ENCODE measurements at regions not wholly inside any gene's neighbourhood (a gene's known extent, or its start where the extent isn't known, plus 50 kb on each side); places are given as distances from the start of the nearest gene placed in this dataset.

DNA sequence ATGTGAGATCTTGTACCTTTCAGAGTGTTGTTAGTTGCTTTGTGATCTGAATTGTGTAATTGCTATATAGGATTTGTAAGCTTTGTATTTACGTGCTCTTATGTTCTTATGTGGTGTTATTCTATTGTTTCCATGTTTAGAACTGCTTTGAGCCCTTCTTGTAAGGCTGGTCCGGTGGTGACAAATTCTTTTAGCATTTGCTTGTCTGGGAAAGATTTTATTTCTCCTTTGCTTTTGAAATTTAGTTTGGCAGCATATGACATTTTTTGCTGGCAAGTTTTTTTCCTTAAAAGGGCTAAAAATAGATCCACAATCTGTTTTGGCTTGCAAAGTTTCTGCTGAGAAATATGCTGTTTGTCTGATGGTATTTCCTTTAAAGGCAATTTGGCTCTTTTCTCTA is 1089.2 kb upstream of the PCDH9 start:
- no peak for ATAC-seq
- TF ChIP-seq TOX (CRISPR knock-in tag; IDR thresholded peaks at IDR 0.05; ENCODE audit: borderline replicate concordance) (no peak), ARNTL (CRISPR knock-in tag; IDR thresholded peaks at IDR 0.05; ENCODE audit: borderline replicate concordance, low read depth) (no peak), ZNF8 (CRISPR knock-in tag; IDR thresholded peaks at IDR 0.05) (no peak), ZFP30 (CRISPR knock-in tag; IDR thresholded peaks at IDR 0.05) (no peak), ZNF70 (CRISPR knock-in tag; IDR thresholded peaks at IDR 0.05) (no peak), SNAI2 (CRISPR knock-in tag; IDR thresholded peaks at IDR 0.05) (no peak)

DNA sequence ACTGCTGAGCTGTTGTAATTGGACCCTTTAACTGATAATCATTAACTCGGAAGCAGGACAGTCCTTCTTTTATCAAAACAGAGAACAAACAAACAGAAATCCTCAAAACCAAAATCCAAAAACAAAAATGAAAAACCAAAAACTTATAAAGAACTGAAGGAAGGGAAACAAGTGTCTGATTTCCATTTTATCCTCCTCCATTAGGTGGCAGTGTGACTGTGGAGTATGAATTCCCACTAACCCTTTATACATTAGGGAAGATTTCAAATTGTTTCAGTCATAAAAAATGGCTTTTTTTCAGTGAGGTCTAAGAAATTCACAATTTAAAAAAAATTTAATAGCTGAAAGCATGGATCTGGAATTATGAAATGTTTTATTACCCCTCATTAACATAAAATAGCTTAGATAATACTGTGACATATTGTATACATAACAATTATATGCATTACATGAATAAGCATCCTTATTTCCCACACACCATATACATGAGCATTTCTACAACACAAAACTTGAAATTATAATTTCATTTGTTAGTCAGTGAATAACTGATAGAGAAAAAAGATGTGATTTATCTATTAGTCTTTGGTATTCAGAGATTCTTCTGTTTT is 1074.3 kb upstream of the PCDH9 start:
- TF ChIP-seq, protein P1, sequence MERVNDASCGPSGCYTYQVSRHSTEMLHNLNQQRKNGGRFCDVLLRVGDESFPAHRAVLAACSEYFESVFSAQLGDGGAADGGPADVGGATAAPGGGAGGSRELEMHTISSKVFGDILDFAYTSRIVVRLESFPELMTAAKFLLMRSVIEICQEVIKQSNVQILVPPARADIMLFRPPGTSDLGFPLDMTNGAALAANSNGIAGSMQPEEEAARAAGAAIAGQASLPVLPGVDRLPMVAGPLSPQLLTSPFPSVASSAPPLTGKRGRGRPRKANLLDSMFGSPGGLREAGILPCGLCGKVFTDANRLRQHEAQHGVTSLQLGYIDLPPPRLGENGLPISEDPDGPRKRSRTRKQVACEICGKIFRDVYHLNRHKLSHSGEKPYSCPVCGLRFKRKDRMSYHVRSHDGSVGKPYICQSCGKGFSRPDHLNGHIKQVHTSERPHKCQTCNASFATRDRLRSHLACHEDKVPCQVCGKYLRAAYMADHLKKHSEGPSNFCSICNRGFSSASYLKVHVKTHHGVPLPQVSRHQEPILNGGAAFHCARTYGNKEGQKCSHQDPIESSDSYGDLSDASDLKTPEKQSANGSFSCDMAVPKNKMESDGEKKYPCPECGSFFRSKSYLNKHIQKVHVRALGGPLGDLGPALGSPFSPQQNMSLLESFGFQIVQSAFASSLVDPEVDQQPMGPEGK (CRISPR knock-in tag; IDR thresholded peaks at IDR 0.05; ENCODE audit: borderline replicate concordance) = no peak
- TF ChIP-seq, protein P2, sequence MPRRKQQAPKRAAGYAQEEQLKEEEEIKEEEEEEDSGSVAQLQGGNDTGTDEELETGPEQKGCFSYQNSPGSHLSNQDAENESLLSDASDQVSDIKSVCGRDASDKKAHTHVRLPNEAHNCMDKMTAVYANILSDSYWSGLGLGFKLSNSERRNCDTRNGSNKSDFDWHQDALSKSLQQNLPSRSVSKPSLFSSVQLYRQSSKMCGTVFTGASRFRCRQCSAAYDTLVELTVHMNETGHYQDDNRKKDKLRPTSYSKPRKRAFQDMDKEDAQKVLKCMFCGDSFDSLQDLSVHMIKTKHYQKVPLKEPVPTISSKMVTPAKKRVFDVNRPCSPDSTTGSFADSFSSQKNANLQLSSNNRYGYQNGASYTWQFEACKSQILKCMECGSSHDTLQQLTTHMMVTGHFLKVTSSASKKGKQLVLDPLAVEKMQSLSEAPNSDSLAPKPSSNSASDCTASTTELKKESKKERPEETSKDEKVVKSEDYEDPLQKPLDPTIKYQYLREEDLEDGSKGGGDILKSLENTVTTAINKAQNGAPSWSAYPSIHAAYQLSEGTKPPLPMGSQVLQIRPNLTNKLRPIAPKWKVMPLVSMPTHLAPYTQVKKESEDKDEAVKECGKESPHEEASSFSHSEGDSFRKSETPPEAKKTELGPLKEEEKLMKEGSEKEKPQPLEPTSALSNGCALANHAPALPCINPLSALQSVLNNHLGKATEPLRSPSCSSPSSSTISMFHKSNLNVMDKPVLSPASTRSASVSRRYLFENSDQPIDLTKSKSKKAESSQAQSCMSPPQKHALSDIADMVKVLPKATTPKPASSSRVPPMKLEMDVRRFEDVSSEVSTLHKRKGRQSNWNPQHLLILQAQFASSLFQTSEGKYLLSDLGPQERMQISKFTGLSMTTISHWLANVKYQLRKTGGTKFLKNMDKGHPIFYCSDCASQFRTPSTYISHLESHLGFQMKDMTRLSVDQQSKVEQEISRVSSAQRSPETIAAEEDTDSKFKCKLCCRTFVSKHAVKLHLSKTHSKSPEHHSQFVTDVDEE (CRISPR knock-in tag; IDR thresholded peaks at IDR 0.05) = no peak
- TF ChIP-seq, protein P3, sequence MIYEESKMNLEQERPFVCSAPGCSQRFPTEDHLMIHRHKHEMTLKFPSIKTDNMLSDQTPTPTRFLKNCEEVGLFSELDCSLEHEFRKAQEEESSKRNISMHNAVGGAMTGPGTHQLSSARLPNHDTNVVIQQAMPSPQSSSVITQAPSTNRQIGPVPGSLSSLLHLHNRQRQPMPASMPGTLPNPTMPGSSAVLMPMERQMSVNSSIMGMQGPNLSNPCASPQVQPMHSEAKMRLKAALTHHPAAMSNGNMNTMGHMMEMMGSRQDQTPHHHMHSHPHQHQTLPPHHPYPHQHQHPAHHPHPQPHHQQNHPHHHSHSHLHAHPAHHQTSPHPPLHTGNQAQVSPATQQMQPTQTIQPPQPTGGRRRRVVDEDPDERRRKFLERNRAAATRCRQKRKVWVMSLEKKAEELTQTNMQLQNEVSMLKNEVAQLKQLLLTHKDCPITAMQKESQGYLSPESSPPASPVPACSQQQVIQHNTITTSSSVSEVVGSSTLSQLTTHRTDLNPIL (CRISPR knock-in tag; IDR thresholded peaks at IDR 0.05; ENCODE audit: low read depth) = no peak
- TF ChIP-seq RARB (CRISPR knock-in tag; IDR thresholded peaks at IDR 0.05) = no peak
- TF ChIP-seq, protein P4, sequence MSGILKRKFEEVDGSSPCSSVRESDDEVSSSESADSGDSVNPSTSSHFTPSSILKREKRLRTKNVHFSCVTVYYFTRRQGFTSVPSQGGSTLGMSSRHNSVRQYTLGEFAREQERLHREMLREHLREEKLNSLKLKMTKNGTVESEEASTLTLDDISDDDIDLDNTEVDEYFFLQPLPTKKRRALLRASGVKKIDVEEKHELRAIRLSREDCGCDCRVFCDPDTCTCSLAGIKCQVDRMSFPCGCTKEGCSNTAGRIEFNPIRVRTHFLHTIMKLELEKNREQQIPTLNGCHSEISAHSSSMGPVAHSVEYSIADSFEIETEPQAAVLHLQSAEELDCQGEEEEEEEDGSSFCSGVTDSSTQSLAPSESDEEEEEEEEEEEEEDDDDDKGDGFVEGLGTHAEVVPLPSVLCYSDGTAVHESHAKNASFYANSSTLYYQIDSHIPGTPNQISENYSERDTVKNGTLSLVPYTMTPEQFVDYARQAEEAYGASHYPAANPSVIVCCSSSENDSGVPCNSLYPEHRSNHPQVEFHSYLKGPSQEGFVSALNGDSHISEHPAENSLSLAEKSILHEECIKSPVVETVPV (CRISPR knock-in tag; IDR thresholded peaks at IDR 0.05) = no peak
- TF ChIP-seq ZNF70 (CRISPR knock-in tag; IDR thresholded peaks at IDR 0.05) = no peak
- TF ChIP-seq GLIS3 (CRISPR knock-in tag; IDR thresholded peaks at IDR 0.05) = no peak
- no peak for TF ChIP-seq OSR1 (CRISPR knock-in tag; IDR thresholded peaks at IDR 0.05)
- no peak for TF ChIP-seq ZFP3 (CRISPR knock-in tag; IDR thresholded peaks at IDR 0.05)
- TF ChIP-seq BACH2 (CRISPR knock-in tag; IDR thresholded peaks at IDR 0.05; ENCODE audit: borderline replicate concordance) = no peak
- TF ChIP-seq SNAI2 (CRISPR knock-in tag; IDR thresholded peaks at IDR 0.05) = no peak
- no peak for TF ChIP-seq ARNTL (CRISPR knock-in tag; IDR thresholded peaks at IDR 0.05; ENCODE audit: borderline replicate concordance, low read depth)
- no peak for TF ChIP-seq ZNF8 (CRISPR knock-in tag; IDR thresholded peaks at IDR 0.05)
- peak; percentile 78; the same call in 2 of the 3 replicates for ATAC-seq

DNA sequence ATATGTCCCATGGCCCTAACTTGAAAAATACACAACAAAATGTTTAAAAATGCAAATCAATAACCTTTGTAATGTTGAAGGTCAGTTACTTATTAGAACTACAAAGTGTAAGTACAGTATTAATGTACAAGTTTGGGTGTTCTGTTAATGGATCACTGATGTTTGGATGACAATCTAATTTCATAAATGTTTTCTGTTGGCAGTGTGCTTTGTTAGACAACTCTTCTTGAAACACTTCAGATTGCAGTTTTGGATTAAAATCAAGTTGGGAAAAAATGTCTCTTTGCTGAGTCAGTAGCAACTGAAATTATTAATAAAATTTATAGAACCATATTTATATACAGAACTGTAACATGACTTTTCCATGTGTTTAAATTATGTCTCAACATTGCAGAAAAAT is 1063.5 kb upstream of the PCDH9 start:
- ATAC-seq = no peak
- TF ChIP-seq ZC3H10 (CRISPR knock-in tag; IDR thresholded peaks at IDR 0.05) (no peak), GLIS3 (CRISPR knock-in tag; IDR thresholded peaks at IDR 0.05) (no peak), ZFP3 (CRISPR knock-in tag; IDR thresholded peaks at IDR 0.05) (no peak), ESRRG (CRISPR knock-in tag; IDR thresholded peaks at IDR 0.05) (no peak), TCF4 (CRISPR knock-in tag; IDR thresholded peaks at IDR 0.05; ENCODE audit: borderline replicate concordance) (no peak), BACH2 (CRISPR knock-in tag; IDR thresholded peaks at IDR 0.05; ENCODE audit: borderline replicate concordance) (no peak), PPARA (CRISPR knock-in tag; IDR thresholded peaks at IDR 0.05; ENCODE audit: borderline replicate concordance) (no peak), CSDC2 (CRISPR knock-in tag; IDR thresholded peaks at IDR 0.05) (no peak), ZNF565 (CRISPR knock-in tag; conservative IDR thresholded peaks at IDR 0.05; ENCODE audit: low read depth) (no peak), ZNF8 (CRISPR knock-in tag; IDR thresholded peaks at IDR 0.05) (no peak), SNAI2 (CRISPR knock-in tag; IDR thresholded peaks at IDR 0.05) (no peak)
- TF ChIP-seq, protein P5, sequence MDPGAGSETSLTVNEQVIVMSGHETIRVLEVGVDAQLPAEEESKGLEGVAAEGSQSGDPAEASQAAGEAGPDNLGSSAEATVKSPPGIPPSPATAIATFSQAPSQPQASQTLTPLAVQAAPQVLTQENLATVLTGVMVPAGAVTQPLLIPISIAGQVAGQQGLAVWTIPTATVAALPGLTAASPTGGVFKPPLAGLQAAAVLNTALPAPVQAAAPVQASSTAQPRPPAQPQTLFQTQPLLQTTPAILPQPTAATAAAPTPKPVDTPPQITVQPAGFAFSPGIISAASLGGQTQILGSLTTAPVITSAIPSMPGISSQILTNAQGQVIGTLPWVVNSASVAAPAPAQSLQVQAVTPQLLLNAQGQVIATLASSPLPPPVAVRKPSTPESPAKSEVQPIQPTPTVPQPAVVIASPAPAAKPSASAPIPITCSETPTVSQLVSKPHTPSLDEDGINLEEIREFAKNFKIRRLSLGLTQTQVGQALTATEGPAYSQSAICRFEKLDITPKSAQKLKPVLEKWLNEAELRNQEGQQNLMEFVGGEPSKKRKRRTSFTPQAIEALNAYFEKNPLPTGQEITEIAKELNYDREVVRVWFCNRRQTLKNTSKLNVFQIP (CRISPR knock-in tag; IDR thresholded peaks at IDR 0.05; ENCODE audit: borderline replicate concordance, low read depth) = no peak
